Caco-2 (cell line): ENCODE measurements at regions not wholly inside any gene's neighbourhood (a gene's known extent, or its start where the extent isn't known, plus 50 kb on each side); places are given as distances from the start of the nearest gene placed in this dataset.

Source experiments
- BruUV-seq: library from RNA; stranded (reverse); fragments of 400-500 nt; replicated peaks from 2 replicates; lab custom pipeline; 2021; lab: Mats Ljungman, UMichigan
- CTCF ChIA-PET: fragments of 300-600 bp; sonication (Branson Sonifier 250); formaldehyde crosslinking; loops from one replicate; lab custom pipeline; 2022; ENCODE audit warnings: antibody characterized with exemption; lab: Charles Lee
- POLR2A ChIA-PET: fragments of 300-600 bp; sonication (Branson Sonifier 250); formaldehyde crosslinking; loops from one replicate; lab custom pipeline; 2022; ENCODE audit warnings: antibody characterized with exemption; lab: Charles Lee
- DNase-seq, 2 experiments: peaks; one replicate each; pipeline versions ENCODE4 v3.0.0 to v3.0.0-alpha.2; 2020 to 2022
- H3K27me3 ChIP-seq: replicated peaks from 2 replicates; pipeline ENCODE4 v1.6.0; 2011; ENCODE audit warnings: low read length; ENCODE audit not compliant: control insufficient read depth, insufficient read depth
- H3K36me3 ChIP-seq: 2 replicates; pipeline ENCODE4 v1.5.1; 2011; ENCODE audit warnings: low read length; ENCODE audit not compliant: control insufficient read depth, insufficient read depth
- H3K4me1 ChIP-seq: fragments of 250-450 bp; sonication (Bioruptor Pico); 2 replicates; pipeline ENCODE4 v1.5.1; 2020; ENCODE audit warnings: mild to moderate bottlenecking
- H3K4me3 ChIP-seq: 2 replicates; pipeline ENCODE4 v1.5.1; 2011; ENCODE audit warnings: low read depth, mild to moderate bottlenecking, control low read depth, low read length
- H3K9me3 ChIP-seq: fragments of 250-450 bp; sonication (Bioruptor Pico); 2 replicates; pipeline ENCODE4 v1.5.1; 2020; ENCODE audit warnings: mild to moderate bottlenecking, moderate library complexity
- H3K27ac Mint-ChIP-seq: one replicate; pipeline ENCODE4 v1.8.0; 2022; ENCODE audit warnings: mixed read lengths; ENCODE audit not compliant: unreplicated experiment
- H3K27me3 Mint-ChIP-seq: one replicate; pipeline ENCODE4 v1.8.0; 2022; ENCODE audit warnings: mixed read lengths; ENCODE audit not compliant: insufficient read depth, unreplicated experiment
- H3K36me3 Mint-ChIP-seq: one replicate; pipeline ENCODE4 v1.8.0; 2022; ENCODE audit warnings: mild to moderate bottlenecking, mixed read lengths; ENCODE audit not compliant: insufficient read depth, unreplicated experiment
- H3K4me1 Mint-ChIP-seq: one replicate; pipeline ENCODE4 v1.8.0; 2022; ENCODE audit warnings: low read depth, mixed read lengths; ENCODE audit not compliant: unreplicated experiment
- H3K4me3 Mint-ChIP-seq: one replicate; pipeline ENCODE4 v1.8.0; 2022; ENCODE audit warnings: mild to moderate bottlenecking, moderate library complexity, mixed read lengths; ENCODE audit not compliant: unreplicated experiment
- H3K9me3 Mint-ChIP-seq: one replicate; pipeline ENCODE4 v1.8.0; 2022; ENCODE audit warnings: mixed read lengths; ENCODE audit not compliant: unreplicated experiment
- intact Hi-C: fragments of 100-400 bp; cut with micrococcal nuclease; formaldehyde crosslinking; loops from one replicate; pipeline ENCODE4 v1.10.0; 2022; ENCODE audit not compliant: unreplicated experiment
- TF ChIP-seq, protein P1 (sequence below), 2 experiments: fragments of 200-600 bp in 1 of 2; IDR thresholded peaks; 1 replicate in 1 of 2; 2 replicates in 1 of 2; pipeline versions ENCODE4 v1.5.1 to v1.8.0; 2011 to 2022; ENCODE audit warnings: antibody characterized with exemption in 1 of 2, control low read depth in 1 of 2, inconsistent platforms in 1 of 2, low read depth in 1 of 2, low read length in 1 of 2, mild to moderate bottlenecking in 1 of 2, moderate library complexity in 1 of 2; ENCODE audit not compliant: insufficient read depth in 1 of 2, severe bottlenecking in 1 of 2, unreplicated experiment in 1 of 2

DNA sequence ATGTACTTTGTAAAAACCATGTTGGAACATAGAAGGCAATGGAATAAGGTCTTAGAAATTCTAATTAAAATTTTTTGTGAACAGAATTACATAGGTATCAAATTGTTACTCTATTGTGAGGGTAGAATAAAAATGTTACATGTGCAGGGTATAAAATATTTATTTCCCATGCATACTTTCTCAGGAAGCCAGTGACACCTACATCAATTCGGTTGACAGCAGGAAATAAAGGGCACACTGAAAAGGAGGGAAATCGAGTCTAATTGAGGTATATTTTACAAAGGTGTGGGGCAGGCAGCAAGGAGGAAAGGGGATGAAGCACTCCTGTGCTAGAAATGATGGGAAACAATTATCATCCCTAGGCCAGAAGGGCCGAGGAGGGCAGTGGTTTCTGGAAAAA lies 244.9 kb downstream of the C7orf25 start:
- Mint-ChIP-seq H3K27ac (no peak overlapping the region), H3K36me3 (no peaks in the 10 kb centered on the region), H3K27me3 (peaks cover 4% of the 10 kb centered on the region), H3K4me3 (no peak overlapping the region), H3K4me1 (no peaks in the 10 kb centered on the region), H3K9me3 (peaks cover 39% of the 10 kb centered on the region)
- DNase-seq: no peak
- TF ChIP-seq, protein P1, sequence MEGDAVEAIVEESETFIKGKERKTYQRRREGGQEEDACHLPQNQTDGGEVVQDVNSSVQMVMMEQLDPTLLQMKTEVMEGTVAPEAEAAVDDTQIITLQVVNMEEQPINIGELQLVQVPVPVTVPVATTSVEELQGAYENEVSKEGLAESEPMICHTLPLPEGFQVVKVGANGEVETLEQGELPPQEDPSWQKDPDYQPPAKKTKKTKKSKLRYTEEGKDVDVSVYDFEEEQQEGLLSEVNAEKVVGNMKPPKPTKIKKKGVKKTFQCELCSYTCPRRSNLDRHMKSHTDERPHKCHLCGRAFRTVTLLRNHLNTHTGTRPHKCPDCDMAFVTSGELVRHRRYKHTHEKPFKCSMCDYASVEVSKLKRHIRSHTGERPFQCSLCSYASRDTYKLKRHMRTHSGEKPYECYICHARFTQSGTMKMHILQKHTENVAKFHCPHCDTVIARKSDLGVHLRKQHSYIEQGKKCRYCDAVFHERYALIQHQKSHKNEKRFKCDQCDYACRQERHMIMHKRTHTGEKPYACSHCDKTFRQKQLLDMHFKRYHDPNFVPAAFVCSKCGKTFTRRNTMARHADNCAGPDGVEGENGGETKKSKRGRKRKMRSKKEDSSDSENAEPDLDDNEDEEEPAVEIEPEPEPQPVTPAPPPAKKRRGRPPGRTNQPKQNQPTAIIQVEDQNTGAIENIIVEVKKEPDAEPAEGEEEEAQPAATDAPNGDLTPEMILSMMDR (IDR thresholded peaks at IDR 0.05; ENCODE audit: insufficient read depth in 1 of 2, low read depth in 1 of 2, low read length in 1 of 2, severe bottlenecking in 1 of 2, unreplicated experiment in 1 of 2): no peak
- H3K4me1 ChIP-seq: no peaks in the 10 kb centered on the region
- no peaks in the 10 kb centered on the region for H3K36me3 ChIP-seq
- CTCF ChIA-PET: no interaction called here
- peaks cover 3% of the 10 kb centered on the region; the same call in 1 of the 2 replicates for H3K9me3 ChIP-seq
- no TSS peak for BruUV-seq
- intact Hi-C loops: no loop called here
- H3K4me3 ChIP-seq: no peak overlapping the region
- H3K27me3 ChIP-seq: no peaks in the 10 kb centered on the region
- POLR2A ChIA-PET: no interaction called here

DNA sequence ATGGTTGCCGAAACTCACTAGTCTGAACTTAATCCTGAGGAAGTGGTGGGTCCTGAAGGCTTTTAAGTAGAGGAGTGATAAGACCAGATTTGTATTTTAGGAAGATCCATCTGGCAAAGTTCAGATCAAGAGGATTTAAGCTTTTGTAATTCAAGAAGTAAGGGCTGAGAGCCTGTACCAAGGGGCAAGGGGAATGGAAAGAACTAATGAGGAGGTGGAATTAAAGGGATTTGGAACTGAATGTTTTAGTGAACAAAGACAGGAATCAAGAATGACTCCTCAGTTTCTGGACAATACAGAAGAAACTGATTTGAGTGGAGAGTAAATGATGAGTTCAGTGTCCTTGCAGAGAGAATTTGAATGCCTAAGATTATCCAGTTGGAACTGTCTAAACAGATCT lies 249.0 kb downstream of the C7orf25 start:
- H3K27me3 Mint-ChIP-seq: no peaks in the 10 kb centered on the region
- Histone ChIP-seq H3K36me3 (no peaks in the 10 kb centered on the region), H3K4me1 (no peaks in the 10 kb centered on the region), H3K9me3 (peaks cover 3% of the 10 kb centered on the region; the same call in 1 of the 2 replicates), H3K4me3 (no peak overlapping the region), H3K27me3 (no peaks in the 10 kb centered on the region)
- no peak overlapping the region for H3K27ac Mint-ChIP-seq
- BruUV-seq: no TSS peak
- intact Hi-C loops: no loop called here
- no peaks in the 10 kb centered on the region for H3K4me1 Mint-ChIP-seq
- POLR2A ChIA-PET: no interaction called here
- TF ChIP-seq, protein P1 (IDR thresholded peaks at IDR 0.05; ENCODE audit: insufficient read depth in 1 of 2, low read depth in 1 of 2, low read length in 1 of 2, severe bottlenecking in 1 of 2, unreplicated experiment in 1 of 2): no peak
- no peak for DNase-seq
- CTCF ChIA-PET: no interaction called here
- peaks cover 37% of the 10 kb centered on the region for H3K9me3 Mint-ChIP-seq
- H3K36me3 Mint-ChIP-seq: no peaks in the 10 kb centered on the region
- no peak overlapping the region for H3K4me3 Mint-ChIP-seq

DNA sequence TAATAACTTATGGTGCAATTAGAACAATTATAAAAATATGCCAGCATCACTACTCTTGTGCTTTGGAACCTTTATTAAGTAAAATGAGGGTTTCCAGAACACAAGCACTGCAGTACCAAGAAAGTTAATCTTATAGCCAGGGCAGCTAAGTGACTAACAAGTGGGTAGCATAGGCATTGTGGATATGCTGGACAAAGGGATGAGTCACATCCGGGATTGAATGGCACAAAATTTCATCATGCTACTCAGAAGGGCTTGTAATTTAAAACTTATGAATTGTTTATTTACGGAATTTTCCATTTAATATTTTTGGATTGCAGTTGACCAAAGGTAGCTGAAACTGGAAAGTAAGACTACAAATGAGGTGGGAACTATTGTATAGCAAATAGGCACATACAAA lies 250.6 kb downstream of the C7orf25 start:
- no peaks in the 10 kb centered on the region for H3K27me3 Mint-ChIP-seq
- H3K36me3 Mint-ChIP-seq: no peaks in the 10 kb centered on the region
- no peak for DNase-seq
- Histone ChIP-seq H3K36me3 (no peaks in the 10 kb centered on the region), H3K27me3 (no peaks in the 10 kb centered on the region), H3K4me1 (no peaks in the 10 kb centered on the region), H3K4me3 (no peak overlapping the region), H3K9me3 (peaks cover under 1% of the 10 kb centered on the region; the same call in 1 of the 2 replicates)
- CTCF ChIA-PET: no interaction called here
- H3K9me3 Mint-ChIP-seq: peaks cover 21% of the 10 kb centered on the region
- no peaks in the 10 kb centered on the region for H3K4me1 Mint-ChIP-seq
- no TSS peak for BruUV-seq
- H3K27ac Mint-ChIP-seq: no peak overlapping the region
- POLR2A ChIA-PET: no interaction called here
- TF ChIP-seq, protein P1 (IDR thresholded peaks at IDR 0.05; ENCODE audit: insufficient read depth in 1 of 2, low read depth in 1 of 2, low read length in 1 of 2, severe bottlenecking in 1 of 2, unreplicated experiment in 1 of 2): no peak
- H3K4me3 Mint-ChIP-seq: no peak overlapping the region
- intact Hi-C loops: no loop called here
